ENCODE measurements at regions not wholly inside any gene's neighbourhood (a gene's known extent, or its start where the extent isn't known, plus 50 kb on each side); places are given as distances from the start of the nearest gene placed in this dataset.
"Not testable (repeated sequence)": the region's sequence is repeated elsewhere in the genome, so short reads cannot be mapped to it uniquely, and the experiment has no call there.

DNA sequence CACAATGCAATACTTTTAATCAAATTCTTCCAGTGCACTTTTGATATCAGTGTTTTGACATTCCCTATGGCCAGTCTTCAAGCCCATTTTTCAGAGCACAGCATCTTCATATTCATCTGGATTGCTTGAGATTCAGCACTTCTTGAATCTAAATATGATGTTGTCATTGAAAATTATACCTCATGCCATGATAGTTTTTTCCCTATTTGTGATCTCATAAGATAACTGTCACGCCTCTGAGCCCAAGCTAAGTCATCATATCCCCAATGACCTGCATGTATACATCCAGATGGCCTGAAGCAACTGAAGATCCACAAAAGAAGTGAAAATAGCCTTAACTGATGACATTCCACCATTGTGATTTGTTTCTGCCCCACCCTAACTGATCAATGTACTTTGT is 117.6 kb upstream of the F3 start:
- H3K27ac Mint-ChIP-seq; H3K27me3 Mint-ChIP-seq (ENCODE audit: low read depth); H3K4me3 Mint-ChIP-seq; H3K9me3 Mint-ChIP-seq; H3K4me1 Mint-ChIP-seq (ENCODE audit: low read depth); H3K36me3 Mint-ChIP-seq (ENCODE audit: low read depth): not testable (repeated sequence)

- Mint-ChIP-seq H3K36me3 (ENCODE audit: low read depth) (no peaks in the 10 kb centered on the region), H3K4me1 (ENCODE audit: low read depth) (no peaks in the 10 kb centered on the region), H3K9me3 (no peaks in the 10 kb centered on the region), H3K27ac (no peak overlapping the region), H3K4me3 (no peak overlapping the region), H3K27me3 (ENCODE audit: low read depth) (peaks cover 5% of the 10 kb centered on the region)
Observed at GRCh38 chr1:94658221-94658620, 116.7 kb upstream of the F3 start.

- H3K27me3 Mint-ChIP-seq (ENCODE audit: low read depth); H3K9me3 Mint-ChIP-seq; H3K36me3 Mint-ChIP-seq (ENCODE audit: low read depth); H3K27ac Mint-ChIP-seq; H3K4me1 Mint-ChIP-seq (ENCODE audit: low read depth); H3K4me3 Mint-ChIP-seq: not testable (repeated sequence)
Observed at GRCh38 chr1:94657776-94658175, 116.2 kb upstream of the F3 start.

- Mint-ChIP-seq H3K27me3 (ENCODE audit: low read depth) (peaks cover 5% of the 10 kb centered on the region), H3K4me1 (ENCODE audit: low read depth) (no peaks in the 10 kb centered on the region), H3K4me3 (no peak overlapping the region), H3K9me3 (no peaks in the 10 kb centered on the region), H3K36me3 (ENCODE audit: low read depth) (no peaks in the 10 kb centered on the region), H3K27ac (no peak overlapping the region)
Observed at GRCh38 chr1:94656967-94657366, 115.4 kb upstream of the F3 start.

DNA sequence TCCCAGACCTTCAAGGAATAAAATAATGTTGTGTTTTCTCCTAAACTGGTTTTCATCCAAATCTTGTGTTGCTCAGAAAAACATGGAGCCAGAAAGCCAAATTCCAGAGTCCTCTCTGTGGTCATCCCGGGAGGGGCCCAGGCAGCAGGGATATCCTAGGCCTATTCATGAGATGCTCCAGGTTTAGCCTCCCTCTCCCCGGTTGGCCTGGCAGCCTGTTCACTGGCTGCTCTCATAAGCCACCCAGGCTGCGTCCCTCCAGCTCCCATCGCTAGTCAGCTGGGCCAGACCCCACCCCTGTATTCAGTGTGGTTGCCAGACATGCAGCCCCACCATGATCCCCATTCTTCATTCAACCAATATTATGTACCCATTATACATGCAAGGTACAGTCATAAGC is 113.4 kb upstream of the F3 start:
- H3K4me3 Mint-ChIP-seq, result no peak overlapping the region
- no peaks in the 10 kb centered on the region for H3K27me3 Mint-ChIP-seq (ENCODE audit: low read depth)
- no peaks in the 10 kb centered on the region for H3K36me3 Mint-ChIP-seq (ENCODE audit: low read depth)
- no peak overlapping the region for H3K27ac Mint-ChIP-seq
- H3K9me3 Mint-ChIP-seq, result no peaks in the 10 kb centered on the region
- no peaks in the 10 kb centered on the region for H3K4me1 Mint-ChIP-seq (ENCODE audit: low read depth)

- H3K27ac Mint-ChIP-seq, result no peak overlapping the region
- no peaks in the 10 kb centered on the region for H3K36me3 Mint-ChIP-seq (ENCODE audit: low read depth)
- H3K9me3 Mint-ChIP-seq, result no peaks in the 10 kb centered on the region
- H3K27me3 Mint-ChIP-seq (ENCODE audit: low read depth), result no peaks in the 10 kb centered on the region
- H3K4me3 Mint-ChIP-seq, result no peak overlapping the region
- no peaks in the 10 kb centered on the region for H3K4me1 Mint-ChIP-seq (ENCODE audit: low read depth)
Observed at GRCh38 chr1:94654459-94654858, 112.9 kb upstream of the F3 start.

DNA sequence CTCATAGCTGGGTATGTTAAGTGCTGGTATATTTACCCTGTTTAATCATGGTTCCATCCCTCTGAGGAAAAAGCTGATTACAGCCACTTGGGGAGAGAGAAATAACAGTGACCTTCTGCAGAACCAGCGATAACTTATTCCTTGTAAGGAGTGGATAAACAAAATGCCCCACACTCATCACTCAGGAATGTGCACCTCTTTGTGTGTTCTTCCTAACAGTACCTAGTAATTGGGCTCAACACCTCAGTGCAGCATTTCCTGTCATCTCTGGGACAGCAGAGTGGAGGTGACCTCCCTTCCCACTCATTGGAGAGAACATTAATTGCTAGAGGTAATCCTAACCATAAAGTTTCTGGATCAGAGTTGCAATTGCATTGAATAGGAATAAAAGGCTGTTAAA is 112.5 kb upstream of the F3 start:
- H3K27ac Mint-ChIP-seq, result no peak overlapping the region
- H3K4me3 Mint-ChIP-seq, result no peak overlapping the region
- no peaks in the 10 kb centered on the region for H3K27me3 Mint-ChIP-seq (ENCODE audit: low read depth)
- no peaks in the 10 kb centered on the region for H3K4me1 Mint-ChIP-seq (ENCODE audit: low read depth)
- no peaks in the 10 kb centered on the region for H3K9me3 Mint-ChIP-seq
- no peaks in the 10 kb centered on the region for H3K36me3 Mint-ChIP-seq (ENCODE audit: low read depth)

DNA sequence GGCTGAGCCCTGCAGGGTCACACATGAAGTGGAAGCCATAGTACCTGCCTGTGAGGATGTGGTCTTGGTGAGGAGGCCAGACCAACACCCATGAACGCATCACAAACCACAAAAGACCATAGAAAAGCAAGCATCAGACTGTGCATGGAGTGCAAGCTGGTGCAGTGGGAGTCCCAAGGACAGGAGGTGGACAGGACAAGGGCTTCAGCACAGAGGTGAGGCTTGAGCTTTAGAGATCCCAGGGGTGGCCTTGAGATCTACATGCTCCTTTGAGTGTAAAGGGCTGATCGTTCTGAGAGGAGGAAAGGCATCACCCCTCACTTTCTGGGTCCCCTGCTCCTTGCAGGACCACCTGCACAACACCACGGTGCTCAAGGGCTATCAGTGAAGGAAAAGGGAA is 111.9 kb upstream of the F3 start:
- Mint-ChIP-seq H3K4me3 (no peak overlapping the region), H3K9me3 (no peaks in the 10 kb centered on the region), H3K27me3 (ENCODE audit: low read depth) (no peaks in the 10 kb centered on the region), H3K36me3 (ENCODE audit: low read depth) (no peaks in the 10 kb centered on the region), H3K4me1 (ENCODE audit: low read depth) (no peaks in the 10 kb centered on the region), H3K27ac (no peak overlapping the region)

DNA sequence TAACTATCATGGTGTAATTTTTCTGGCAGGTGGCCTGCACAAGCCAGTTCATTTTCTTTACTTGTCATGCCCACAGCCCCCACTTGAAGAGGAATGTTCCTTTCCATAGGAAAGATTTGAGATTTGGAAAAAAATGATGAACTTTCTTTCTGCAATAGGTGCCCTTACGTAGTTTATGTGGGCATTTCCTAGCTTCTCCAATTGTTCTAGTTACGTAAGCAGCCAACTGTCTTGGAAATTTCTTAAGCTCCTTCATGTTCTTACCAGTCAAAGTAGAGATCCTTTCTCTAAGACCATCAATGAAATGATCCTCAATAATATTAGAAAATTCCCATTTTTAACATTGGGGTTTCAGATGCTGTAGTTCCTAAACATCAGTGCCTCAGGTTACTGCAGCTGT is 109.5 kb upstream of the F3 start:
- no peaks in the 10 kb centered on the region for H3K36me3 Mint-ChIP-seq (ENCODE audit: low read depth)
- no peak overlapping the region for H3K27ac Mint-ChIP-seq
- no peaks in the 10 kb centered on the region for H3K4me1 Mint-ChIP-seq (ENCODE audit: low read depth)
- H3K9me3 Mint-ChIP-seq, result no peaks in the 10 kb centered on the region
- H3K27me3 Mint-ChIP-seq (ENCODE audit: low read depth), result no peaks in the 10 kb centered on the region
- no peak overlapping the region for H3K4me3 Mint-ChIP-seq

GRCh38 chr1:94650301-94650700 is 108.7 kb upstream of the F3 start:
- H3K36me3 Mint-ChIP-seq (ENCODE audit: low read depth), result no peaks in the 10 kb centered on the region
- no peaks in the 10 kb centered on the region for H3K27me3 Mint-ChIP-seq (ENCODE audit: low read depth)
- no peak overlapping the region for H3K4me3 Mint-ChIP-seq

DNA sequence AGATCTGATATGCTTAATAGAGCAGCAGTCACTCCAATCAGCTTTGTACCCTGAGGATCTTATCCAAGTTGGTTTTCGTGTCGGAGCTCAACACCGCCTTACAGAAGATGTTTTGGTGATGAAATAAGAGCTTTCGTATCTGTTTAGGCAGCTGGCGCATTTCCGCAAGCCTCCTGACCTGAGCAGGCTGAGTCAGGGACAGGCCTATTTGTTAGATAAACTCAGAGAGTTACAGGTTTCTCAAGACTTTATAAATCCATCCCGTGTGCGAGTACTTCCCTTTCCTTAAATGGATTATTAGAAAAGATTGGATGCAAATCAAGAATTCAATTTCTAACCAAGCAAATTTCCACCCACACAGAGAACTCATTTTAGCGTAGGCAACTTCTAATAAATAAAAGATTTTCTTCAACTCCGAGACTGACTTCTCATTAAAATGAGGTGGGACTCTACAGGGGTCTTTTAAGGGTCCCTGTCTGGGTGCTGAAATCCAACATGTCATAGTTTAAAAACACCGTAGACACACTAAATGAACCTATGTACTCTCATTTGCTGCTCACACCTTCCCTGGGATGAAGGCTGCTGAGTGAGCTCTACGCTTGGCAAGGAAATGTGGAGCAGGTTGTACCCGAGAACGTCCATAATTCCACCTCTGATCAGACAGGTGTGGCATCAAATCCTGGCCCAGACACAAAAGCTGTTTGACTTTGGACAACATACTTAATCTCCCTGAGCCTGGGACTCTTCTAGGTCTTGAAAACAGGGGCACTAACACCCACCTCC is 106.9 kb upstream of the F3 start:
- H3K9me3 Mint-ChIP-seq, result no peaks in the 10 kb centered on the region
- H3K4me1 Mint-ChIP-seq (ENCODE audit: low read depth), result no peaks in the 10 kb centered on the region
- no peak overlapping the region for H3K27ac Mint-ChIP-seq
- no peaks in the 10 kb centered on the region for H3K27me3 Mint-ChIP-seq (ENCODE audit: low read depth)
- H3K36me3 Mint-ChIP-seq (ENCODE audit: low read depth), result no peaks in the 10 kb centered on the region
- H3K4me3 Mint-ChIP-seq, result no peak overlapping the region

More at GRCh38 chr1:94650301-94650700, 108.7 kb upstream of the F3 start:
- no peaks in the 10 kb centered on the region for H3K4me1 Mint-ChIP-seq (ENCODE audit: low read depth)
- no peak overlapping the region for H3K27ac Mint-ChIP-seq
- no peaks in the 10 kb centered on the region for H3K9me3 Mint-ChIP-seq

DNA sequence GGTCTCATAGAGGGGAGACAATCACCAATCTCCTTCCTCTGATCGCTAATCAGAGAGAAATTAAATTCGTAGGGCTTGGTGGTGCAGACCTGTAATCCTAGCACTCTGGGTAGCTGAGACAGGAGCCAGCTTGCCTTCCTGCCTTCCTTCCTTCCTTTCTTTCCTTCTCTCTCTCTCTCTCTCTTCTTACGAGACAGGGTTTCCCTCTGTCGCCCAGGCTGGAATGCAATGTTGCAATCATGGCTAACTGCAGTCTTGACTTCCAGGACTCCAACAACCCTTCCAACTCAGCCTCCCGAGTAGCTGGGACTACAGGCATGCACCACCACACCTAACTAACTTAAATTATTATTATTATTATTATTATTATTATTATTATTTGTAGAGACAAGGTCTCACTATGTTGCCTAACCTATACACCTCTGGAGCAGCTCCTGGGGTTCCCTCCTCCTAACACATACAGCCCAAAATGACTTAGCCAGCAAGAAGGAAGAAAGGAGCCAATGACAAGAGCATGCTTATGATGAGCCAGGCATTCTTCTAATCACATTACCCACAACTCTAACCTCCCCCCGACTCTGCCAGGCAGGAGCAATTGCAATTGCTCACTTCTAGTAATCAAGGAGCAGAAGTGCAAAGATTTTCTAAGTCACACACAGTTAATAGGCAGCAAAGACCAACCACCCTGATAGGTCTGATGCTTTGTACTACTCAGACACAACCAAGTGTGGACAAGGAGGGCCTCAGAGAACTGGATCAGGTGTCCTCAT is 105.4 kb upstream of the F3 start:
- no peak overlapping the region for H3K27ac Mint-ChIP-seq
- H3K4me3 Mint-ChIP-seq, result no peak overlapping the region
- H3K36me3 Mint-ChIP-seq (ENCODE audit: low read depth), result no peaks in the 10 kb centered on the region
- no peaks in the 10 kb centered on the region for H3K4me1 Mint-ChIP-seq (ENCODE audit: low read depth)
- H3K27me3 Mint-ChIP-seq (ENCODE audit: low read depth), result no peaks in the 10 kb centered on the region
- no peaks in the 10 kb centered on the region for H3K9me3 Mint-ChIP-seq

DNA sequence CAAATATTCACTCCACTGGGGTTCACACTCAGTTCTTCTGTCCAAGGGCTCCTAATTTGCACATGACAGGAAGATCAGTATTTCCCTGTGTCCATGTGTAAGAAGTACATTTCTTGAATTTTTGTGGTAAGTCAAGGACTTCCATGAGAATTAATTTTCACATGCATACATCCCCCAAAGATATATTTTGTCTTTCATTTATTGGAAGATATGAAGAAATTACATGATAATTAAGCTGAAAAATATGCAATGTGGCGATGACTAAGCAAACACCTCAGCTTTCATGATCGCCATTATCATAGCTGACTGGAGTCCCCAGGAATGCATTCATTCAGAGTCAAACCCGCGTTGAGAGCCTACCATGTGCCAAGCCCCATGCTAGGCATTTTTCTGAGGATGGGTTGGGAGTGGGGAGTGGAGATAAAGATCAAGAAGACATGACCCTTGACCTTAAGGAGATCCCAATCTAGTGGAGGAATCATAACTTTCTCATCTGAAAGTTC is 104.6 kb upstream of the F3 start:
- no peak overlapping the region for H3K4me3 Mint-ChIP-seq
- H3K36me3 Mint-ChIP-seq (ENCODE audit: low read depth), result no peaks in the 10 kb centered on the region
- no peak overlapping the region for H3K27ac Mint-ChIP-seq
- no peaks in the 10 kb centered on the region for H3K4me1 Mint-ChIP-seq (ENCODE audit: low read depth)
- H3K9me3 Mint-ChIP-seq, result no peaks in the 10 kb centered on the region
- H3K27me3 Mint-ChIP-seq (ENCODE audit: low read depth), result no peaks in the 10 kb centered on the region

- Mint-ChIP-seq H3K27ac (no peak overlapping the region), H3K36me3 (ENCODE audit: low read depth) (no peaks in the 10 kb centered on the region), H3K4me3 (no peak overlapping the region), H3K4me1 (ENCODE audit: low read depth) (no peaks in the 10 kb centered on the region), H3K9me3 (no peaks in the 10 kb centered on the region), H3K27me3 (ENCODE audit: low read depth) (no peaks in the 10 kb centered on the region)
Observed at GRCh38 chr1:94644352-94644751, 102.8 kb upstream of the F3 start.

DNA sequence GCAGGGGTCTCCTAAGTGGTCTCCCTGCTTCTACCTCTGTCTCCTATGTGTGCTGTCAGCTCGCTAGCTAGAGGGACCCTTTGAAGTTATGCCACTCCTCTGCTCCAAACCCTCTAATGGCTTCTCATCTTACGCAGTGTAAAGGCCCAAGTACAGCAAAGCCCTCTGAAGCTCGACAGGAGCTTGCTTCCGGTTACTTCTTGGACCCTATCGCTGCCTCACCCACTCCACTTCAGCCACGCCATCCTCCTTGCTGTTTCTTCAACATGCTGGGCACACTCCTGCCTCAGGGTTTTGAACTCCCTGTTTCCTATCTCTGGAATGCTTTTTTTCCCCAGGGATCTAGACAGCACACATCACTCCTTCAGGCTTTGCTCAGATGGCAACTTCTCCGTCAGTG is 102.3 kb upstream of the F3 start:
- H3K27ac Mint-ChIP-seq, result no peak overlapping the region
- no peaks in the 10 kb centered on the region for H3K27me3 Mint-ChIP-seq (ENCODE audit: low read depth)
- H3K9me3 Mint-ChIP-seq, result no peaks in the 10 kb centered on the region
- H3K36me3 Mint-ChIP-seq (ENCODE audit: low read depth), result no peaks in the 10 kb centered on the region
- no peaks in the 10 kb centered on the region for H3K4me1 Mint-ChIP-seq (ENCODE audit: low read depth)
- H3K4me3 Mint-ChIP-seq, result no peak overlapping the region

Data from T-helper 1 cell treated with Interleukin-12 subunit alpha and Interleukin-12 subunit beta and Interleukin-4 antibody, amounts not matched to agents 30 μg/mL and 1 μg/mL, for 36 hours (primary cell).